ENCODE measurements at regions not wholly inside any gene's neighbourhood (a gene's known extent, or its start where the extent isn't known, plus 50 kb on each side); places are given as distances from the start of the nearest gene placed in this dataset.
A peak's percentile ranks its signal among the peaks of the same experiment; 100 is the strongest.

- no peak for DNase-seq
These were observed 234.1 kb downstream of the FBXO15 start for GRCh38 chr18:73913505-73913904.

GRCh38 chr18:73908323-73908722 is 239.3 kb downstream of the FBXO15 start:
- DNase-seq: no peak

DNA sequence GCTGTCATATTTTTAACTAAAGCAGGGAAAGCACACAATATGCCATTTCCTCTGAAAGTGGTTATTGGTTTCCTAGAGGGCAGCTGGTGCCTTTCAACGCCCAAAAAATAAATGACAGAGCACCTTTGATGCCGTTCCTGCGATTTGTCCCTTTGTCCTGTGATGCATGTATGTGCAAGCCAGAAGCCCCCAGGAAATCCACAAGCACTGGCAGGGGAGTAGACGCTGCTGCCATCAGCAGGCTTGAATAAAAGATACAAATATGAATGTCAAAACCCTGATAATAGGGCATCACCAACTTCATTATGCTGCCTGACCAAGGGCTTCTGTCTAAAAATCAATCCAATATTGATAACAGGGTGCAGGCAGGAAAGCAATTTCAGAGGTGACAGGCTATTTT is 246.1 kb downstream of the FBXO15 start:
- DNase-seq: no peak

GRCh38 chr18:73901151-73901550 is 246.5 kb downstream of the FBXO15 start:
- no peak for DNase-seq

GRCh38 chr18:73900106-73900835 is 247.4 kb downstream of the FBXO15 start:
- no peak for DNase-seq

GRCh38 chr18:73897517-73897916 is 250.1 kb downstream of the FBXO15 start:
- no peak for DNase-seq

- no peak for DNase-seq
These were observed 250.9 kb downstream of the FBXO15 start for GRCh38 chr18:73896685-73897084.

- peak; percentile 30 for DNase-seq
These were observed 251.9 kb downstream of the FBXO15 start for GRCh38 chr18:73895701-73896100.

DNA sequence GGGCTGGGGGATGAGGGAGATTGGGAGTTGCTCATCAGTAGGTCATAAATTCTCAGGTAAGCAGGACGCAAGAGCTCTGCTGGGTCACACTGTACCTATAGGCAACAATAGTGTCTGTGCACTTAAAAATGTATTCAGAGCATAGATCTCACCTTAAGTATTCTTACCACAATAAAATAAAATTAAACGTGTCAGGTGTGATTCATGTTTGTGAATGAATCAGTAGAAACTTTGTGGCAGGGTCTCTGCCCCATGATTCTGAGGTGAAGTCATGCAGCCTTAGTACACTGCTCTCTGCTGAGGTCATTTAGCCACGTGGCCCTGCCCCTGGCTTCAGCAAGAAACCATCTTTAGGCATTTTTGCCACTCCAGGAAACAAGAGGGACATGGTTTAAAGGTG is 253.8 kb downstream of the FBXO15 start:
- DNase-seq: no peak

DNA sequence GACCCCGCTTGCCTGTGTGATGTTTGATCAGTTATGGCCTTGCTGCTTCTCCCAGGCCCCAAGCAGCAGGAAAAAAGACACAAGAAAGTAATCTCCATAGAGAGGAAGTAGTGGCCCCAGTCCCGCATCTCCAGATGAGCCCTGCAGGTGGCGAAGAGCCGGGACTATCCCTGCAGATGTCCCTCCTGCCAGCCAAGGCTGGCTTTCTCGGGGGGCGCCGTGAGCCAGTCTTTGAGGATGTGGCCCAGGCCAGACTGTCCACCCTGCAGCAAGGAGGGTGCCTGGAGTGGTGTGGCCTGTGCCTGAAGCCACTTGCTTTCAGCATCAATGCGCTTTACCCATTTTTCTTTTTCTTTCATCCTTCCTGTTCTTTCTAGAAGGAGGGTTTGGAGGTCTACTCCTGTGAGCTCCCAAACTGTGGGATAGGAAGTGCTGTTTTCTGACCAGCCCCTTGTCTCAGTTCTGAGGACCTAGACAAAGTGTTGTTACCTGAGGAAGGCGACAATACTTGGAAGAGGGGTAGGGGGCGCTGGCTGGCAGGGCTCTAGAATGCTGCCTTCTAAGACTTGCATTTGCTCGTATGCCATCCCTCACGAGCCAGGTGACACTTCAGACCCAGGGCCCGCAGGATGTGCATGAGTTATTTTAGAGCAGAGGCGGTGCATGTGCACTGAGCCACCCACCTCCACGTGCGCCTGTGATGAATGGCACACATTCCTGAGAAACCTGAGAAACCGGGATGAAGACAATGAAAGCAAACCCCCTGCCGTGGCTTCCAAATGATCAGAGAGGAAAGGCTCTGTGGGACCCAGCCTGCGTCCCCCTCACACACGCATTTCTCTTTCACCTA is 255.8 kb downstream of the FBXO15 start:
- no peak for DNase-seq

- no peak for DNase-seq
These were observed 259.1 kb downstream of the FBXO15 start for GRCh38 chr18:73888565-73888964.

- DNase-seq: no peak
These were observed 259.8 kb downstream of the FBXO15 start for GRCh38 chr18:73887801-73888200.

GRCh38 chr18:73884868-73885267 is 262.8 kb downstream of the FBXO15 start:
- no peak for DNase-seq

GRCh38 chr18:73881396-73881917 is 266.2 kb downstream of the FBXO15 start:
- DNase-seq: no peak

- no peak for DNase-seq
These were observed 267.2 kb downstream of the FBXO15 start for GRCh38 chr18:73880387-73880786.

DNA sequence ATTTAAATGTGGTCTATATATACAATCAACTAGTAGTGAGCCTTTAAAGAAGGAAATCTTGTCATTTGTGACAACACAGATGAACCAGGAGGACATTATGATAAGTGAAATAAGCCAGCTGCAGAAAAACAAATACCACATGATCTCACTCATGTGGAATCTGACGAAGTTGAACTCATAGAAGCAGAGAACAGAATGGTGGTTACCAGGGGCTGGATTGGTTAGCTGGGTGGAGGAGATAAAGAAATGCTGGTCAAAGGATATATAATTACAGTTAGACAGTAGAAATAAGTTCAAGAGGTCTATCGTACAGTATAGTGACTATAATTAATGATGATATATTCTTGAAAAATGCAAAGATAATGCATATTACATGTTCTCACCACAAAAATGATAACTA is 267.9 kb downstream of the FBXO15 start:
- DNase-seq: no peak

DNA sequence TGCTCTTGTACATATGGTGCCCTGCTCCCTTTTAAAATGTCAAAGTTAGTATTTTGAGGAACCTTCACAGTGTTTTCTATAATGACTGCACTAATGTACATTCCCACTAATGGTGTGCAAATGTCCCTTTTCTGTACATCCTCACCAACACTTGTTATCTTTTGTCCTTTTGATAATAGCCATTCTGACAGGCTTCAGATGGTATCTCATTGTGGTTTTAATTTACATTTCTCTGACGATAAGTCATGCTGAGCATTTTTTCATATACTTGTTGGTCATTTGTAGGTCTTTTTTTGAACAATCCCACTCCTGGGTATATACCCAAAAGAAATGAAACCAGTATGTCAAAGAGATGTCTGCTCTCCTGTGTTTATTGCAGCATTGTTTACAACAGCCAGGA is 268.3 kb downstream of the FBXO15 start:
- no peak for DNase-seq

DNA sequence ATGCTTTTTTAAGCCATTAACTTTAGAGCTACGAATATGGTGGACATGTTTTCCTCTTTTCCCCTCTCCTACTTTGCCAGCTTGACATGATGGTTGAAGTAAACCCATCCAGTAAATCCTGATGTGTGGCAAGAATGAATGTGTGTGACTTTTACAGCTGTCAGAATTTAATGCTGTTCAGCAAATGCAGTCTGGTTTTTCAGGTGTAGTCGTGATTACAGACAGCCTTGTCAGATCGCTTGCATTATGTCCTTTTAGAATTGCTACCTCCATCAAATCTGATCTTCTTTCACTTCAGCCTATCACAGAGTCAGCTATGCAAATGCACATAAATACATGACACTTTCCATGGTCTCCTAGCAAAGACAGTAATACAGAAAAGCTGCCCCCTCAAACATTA is 278.5 kb downstream of the FBXO15 start:
- no peak for DNase-seq

DNA sequence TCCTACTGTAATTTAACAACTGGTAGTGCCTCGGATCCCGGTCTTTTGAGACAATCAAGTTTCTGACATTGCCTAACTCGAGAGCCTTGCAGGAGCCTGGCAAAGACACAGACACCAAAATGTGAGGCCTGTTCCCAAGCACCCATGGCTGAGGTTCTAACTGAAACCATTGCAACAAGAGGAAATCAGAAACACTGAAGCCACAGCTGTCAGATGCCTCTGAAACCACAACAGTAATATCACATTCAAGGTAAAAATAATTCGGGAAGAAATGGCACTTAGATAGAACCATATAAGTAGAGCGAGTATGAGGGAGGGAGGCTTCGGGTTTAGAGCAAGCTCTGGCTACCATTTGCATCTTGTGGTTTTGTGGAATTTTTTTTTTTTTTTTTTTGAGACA is 285.9 kb downstream of the FBXO15 start:
- no peak for DNase-seq

- DNase-seq: no peak
These were observed 287.7 kb downstream of the FBXO15 start for GRCh38 chr18:73859837-73860397.

- DNase-seq: no peak
These were observed 294.7 kb downstream of the FBXO15 start for GRCh38 chr18:73852789-73853549.

DNA sequence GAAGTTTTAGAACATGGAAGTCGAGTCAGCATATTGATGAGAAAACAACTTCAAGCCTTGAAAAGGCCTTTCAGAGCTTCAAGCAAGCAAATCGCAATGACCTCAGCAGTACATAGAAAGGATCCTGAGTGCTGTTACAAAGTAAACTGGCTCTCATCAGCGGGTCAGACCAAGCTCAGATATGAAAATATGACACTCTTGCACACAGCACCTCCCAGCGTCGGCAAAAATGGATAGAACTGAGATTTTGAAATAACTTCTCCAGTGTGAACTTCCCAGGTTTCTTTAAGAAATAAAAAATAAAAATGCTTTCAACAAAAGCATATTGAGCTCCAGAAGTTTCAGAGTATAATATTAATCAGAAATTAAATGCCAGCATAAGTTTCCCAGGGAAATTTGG is 296.9 kb downstream of the FBXO15 start:
- DNase-seq: no peak

DNA sequence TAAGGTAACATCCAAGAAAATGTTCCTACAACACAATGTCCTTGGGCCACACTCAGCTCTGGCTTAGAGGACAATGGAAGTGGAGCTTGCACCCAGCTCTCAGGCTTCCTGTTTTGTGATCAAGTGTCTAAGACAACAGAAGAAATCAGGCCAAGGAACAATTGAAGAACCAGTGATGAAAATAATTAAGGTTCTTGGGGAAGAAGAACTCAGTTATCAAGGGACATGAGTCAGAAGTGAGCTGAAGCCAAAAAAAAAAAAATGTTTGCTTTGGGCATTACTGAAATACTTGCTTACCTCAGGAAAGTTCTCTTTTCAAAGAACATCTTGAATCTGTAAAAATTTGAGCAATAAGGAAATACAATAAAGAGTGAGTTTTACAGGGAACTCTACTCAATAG is 299.0 kb downstream of the FBXO15 start:
- no peak for DNase-seq
